PC-3 (cell line): ENCODE measurements at regions not wholly inside any gene's neighbourhood (a gene's known extent, or its start where the extent isn't known, plus 50 kb on each side); places are given as distances from the start of the nearest gene placed in this dataset.

Source experiments
- ATAC-seq: fragments of 200-7000 bp; cut with Tn5 transposase; 2 replicates; pipeline ENCODE4 v1.9.1; 2020; ENCODE audit warnings: mild to moderate bottlenecking, moderate library complexity
- BruUV-seq: library from RNA; stranded (reverse); fragments of 400-500 nt; replicated peaks from 2 replicates; lab custom pipeline; 2021; lab: Mats Ljungman, UMichigan
- CTCF ChIA-PET: fragments of 300-600 bp; sonication (Branson Sonifier 250); formaldehyde crosslinking; loops from one replicate; lab custom pipeline; 2022; ENCODE audit warnings: antibody characterized with exemption; lab: Charles Lee
- POLR2A ChIA-PET: fragments of 300-600 bp; sonication (Branson Sonifier 250); formaldehyde crosslinking; loops from one replicate; lab custom pipeline; 2022; ENCODE audit warnings: antibody characterized with exemption; ENCODE audit not compliant: unreplicated experiment; lab: Charles Lee
- DNase-seq: peaks from one replicate; pipeline ENCODE4 v3.0.0-alpha.2; 2015
- H2AFZ ChIP-seq: fragments of 300-600 bp; sonication (generic); 2 replicates; pipeline ENCODE4 v1.6.0; 2016; ENCODE audit warnings: antibody characterized with exemption, low read length
- H3F3A ChIP-seq: fragments of 300-600 bp; sonication (generic); one replicate; pipeline ENCODE4 v1.6.0; 2017; ENCODE audit warnings: antibody characterized with exemption, low read length, control low read depth, mild to moderate bottlenecking; ENCODE audit not compliant: unreplicated experiment
- H3K27ac ChIP-seq: fragments of 300-600 bp; sonication (generic); 2 replicates; pipeline ENCODE4 v1.5.1; 2016; ENCODE audit warnings: mild to moderate bottlenecking, low read length
- H3K27me3 ChIP-seq: fragments of 300-600 bp; sonication (generic); 2 replicates; pipeline ENCODE4 v1.6.1; 2016; ENCODE audit warnings: low read length, mixed read lengths
- H3K36me3 ChIP-seq: fragments of 300-600 bp; sonication (generic); 2 replicates; pipeline ENCODE4 v1.6.1; 2016; ENCODE audit warnings: low read depth, mixed run types, low read length, mixed read lengths
- H3K4me1 ChIP-seq: fragments of 300-600 bp; sonication (generic); 2 replicates; pipeline ENCODE4 v1.5.1; 2016; ENCODE audit warnings: low read length; ENCODE audit not compliant: insufficient read depth
- H3K4me2 ChIP-seq: fragments of 300-600 bp; sonication (generic); 2 replicates; pipeline ENCODE4 v1.6.0; 2016; ENCODE audit warnings: low read length
- H3K4me3 ChIP-seq: fragments of 300-600 bp; sonication (generic); 2 replicates; pipeline ENCODE4 v1.5.1; 2016; ENCODE audit warnings: mild to moderate bottlenecking, low read length, mixed read lengths
- H3K79me2 ChIP-seq: fragments of 300-600 bp; sonication (generic); 2 replicates; pipeline ENCODE4 v1.6.1; 2017; ENCODE audit warnings: low read length, mixed read lengths
- H3K9ac ChIP-seq: fragments of 300-600 bp; sonication (generic); 2 replicates; pipeline ENCODE4 v1.6.0; 2016; ENCODE audit warnings: mild to moderate bottlenecking, low read length
- H3K9me2 ChIP-seq: fragments of 300-600 bp; sonication (generic); replicated peaks from 2 replicates; pipeline ENCODE4 v1.6.1; 2016; ENCODE audit warnings: mixed run types, low read length, mixed read lengths
- H3K9me3 ChIP-seq: fragments of 300-600 bp; sonication (generic); 2 replicates; pipeline ENCODE4 v1.6.1; 2016; ENCODE audit warnings: low read length, mixed read lengths
- H4K20me1 ChIP-seq: fragments of 300-600 bp; sonication (generic); 2 replicates; pipeline ENCODE4 v1.6.1; 2016; ENCODE audit warnings: low read length, mixed read lengths
- EZH2 ChIP-seq: fragments of 300-600 bp; sonication (generic); IDR thresholded peaks from one replicate; pipeline ENCODE4 v1.6.1; 2017; ENCODE audit warnings: antibody characterized with exemption, mild to moderate bottlenecking, low read length; ENCODE audit not compliant: unreplicated experiment
- EZH2phosphoT487 ChIP-seq: fragments of 300-600 bp; sonication (generic); IDR thresholded peaks from 2 replicates; pipeline ENCODE4 v1.6.1; 2018; ENCODE audit warnings: mild to moderate bottlenecking, antibody characterized with exemption, low read length, borderline replicate concordance
- intact Hi-C: fragments of 100-400 bp; cut with micrococcal nuclease; formaldehyde crosslinking; loops from 2 replicates; pipeline ENCODE4 v1.9.0; 2023
- TF ChIP-seq, protein P1 (sequence below): fragments of 300-600 bp; sonication (generic); conservative IDR thresholded peaks from 2 replicates; pipeline ENCODE4 v1.5.1; 2017; ENCODE audit warnings: antibody characterized with exemption, low read depth, mild to moderate bottlenecking, low read length

DNA sequence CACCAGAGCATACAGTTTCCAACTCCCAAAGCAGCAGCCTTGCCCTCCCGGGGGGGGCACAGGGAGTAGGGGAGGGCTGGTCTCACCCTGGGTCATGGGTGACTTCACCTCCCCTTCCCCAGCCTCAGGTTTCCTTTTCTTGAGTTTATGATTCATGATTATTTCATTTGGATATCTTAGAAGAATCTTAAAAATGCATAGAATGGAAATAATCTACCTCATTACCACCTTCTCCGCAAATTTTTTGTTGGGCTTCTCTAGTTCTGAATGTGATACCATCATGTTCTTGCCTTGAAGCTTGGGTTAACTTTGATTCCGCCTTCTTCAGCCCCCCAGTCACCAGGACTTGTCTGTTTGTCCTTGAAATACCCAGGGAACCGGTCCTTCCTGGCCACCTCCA is 148.8 kb upstream of the ROPN1 start:
- Histone ChIP-seq H3K4me1 (peaks cover 21% of the 10 kb centered on the region), H3K4me2 (no peak overlapping the region), H3K9me3 (no peaks in the 10 kb centered on the region), H3K27ac (no peak overlapping the region), H3F3A (no peaks in the 10 kb centered on the region), H4K20me1 (no peaks in the 10 kb centered on the region), H3K9me2 (no peaks in the 10 kb centered on the region), H3K79me2 (no peaks in the 10 kb centered on the region), H3K9ac (no peak overlapping the region), H3K27me3 (no peaks in the 10 kb centered on the region), H3K4me3 (no peak overlapping the region), H3K36me3 (no peaks in the 10 kb centered on the region), H2AFZ (no peak overlapping the region)
- POLR2A ChIA-PET = no interaction called here
- CTCF ChIA-PET = no interaction called here
- ATAC-seq (no peak), DNase-seq (peak; percentile 11)
- intact Hi-C loops = no loop called here
- BruUV-seq = no TSS peak
- TF ChIP-seq EZH2 = no peak
- TF ChIP-seq EZH2phosphoT487 = no peak
- TF ChIP-seq, protein P1, sequence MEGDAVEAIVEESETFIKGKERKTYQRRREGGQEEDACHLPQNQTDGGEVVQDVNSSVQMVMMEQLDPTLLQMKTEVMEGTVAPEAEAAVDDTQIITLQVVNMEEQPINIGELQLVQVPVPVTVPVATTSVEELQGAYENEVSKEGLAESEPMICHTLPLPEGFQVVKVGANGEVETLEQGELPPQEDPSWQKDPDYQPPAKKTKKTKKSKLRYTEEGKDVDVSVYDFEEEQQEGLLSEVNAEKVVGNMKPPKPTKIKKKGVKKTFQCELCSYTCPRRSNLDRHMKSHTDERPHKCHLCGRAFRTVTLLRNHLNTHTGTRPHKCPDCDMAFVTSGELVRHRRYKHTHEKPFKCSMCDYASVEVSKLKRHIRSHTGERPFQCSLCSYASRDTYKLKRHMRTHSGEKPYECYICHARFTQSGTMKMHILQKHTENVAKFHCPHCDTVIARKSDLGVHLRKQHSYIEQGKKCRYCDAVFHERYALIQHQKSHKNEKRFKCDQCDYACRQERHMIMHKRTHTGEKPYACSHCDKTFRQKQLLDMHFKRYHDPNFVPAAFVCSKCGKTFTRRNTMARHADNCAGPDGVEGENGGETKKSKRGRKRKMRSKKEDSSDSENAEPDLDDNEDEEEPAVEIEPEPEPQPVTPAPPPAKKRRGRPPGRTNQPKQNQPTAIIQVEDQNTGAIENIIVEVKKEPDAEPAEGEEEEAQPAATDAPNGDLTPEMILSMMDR = no peak

DNA sequence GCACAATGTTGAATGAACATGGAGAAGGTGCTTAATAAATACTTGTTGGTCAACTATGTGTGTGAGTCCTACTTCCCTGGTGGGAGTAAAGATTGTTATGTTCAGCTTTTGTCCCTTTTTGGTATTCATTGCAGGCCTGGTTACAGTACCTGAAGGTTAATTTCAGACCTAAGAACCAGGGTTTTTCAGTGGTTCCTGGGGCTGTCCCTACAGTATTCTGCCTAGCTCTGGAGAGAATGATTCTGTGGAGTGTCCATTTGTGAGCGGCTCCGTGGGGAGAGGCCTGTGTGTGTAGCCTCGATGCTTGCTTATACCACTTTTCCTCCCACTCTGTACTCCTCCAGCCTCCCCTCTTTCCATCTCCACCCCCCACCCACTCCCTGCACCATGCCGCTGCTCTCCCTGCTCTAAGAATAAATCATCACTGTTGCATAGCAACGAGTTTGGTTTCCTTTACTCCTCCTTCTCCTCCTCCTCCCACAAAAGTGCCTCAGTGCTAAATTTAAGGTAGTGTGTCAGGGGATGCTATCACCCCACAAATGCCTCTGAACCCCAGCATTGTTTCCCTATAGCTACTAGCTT is 150.6 kb upstream of the ROPN1 start:
- H3K79me2 ChIP-seq = no peaks in the 10 kb centered on the region
- H3K4me3 ChIP-seq = no peak overlapping the region
- ATAC-seq = no peak
- H3K9ac ChIP-seq = no peak overlapping the region
- BruUV-seq = no TSS peak
- TF ChIP-seq, protein P1 = no peak
- TF ChIP-seq EZH2phosphoT487 (no peak), EZH2 (no peak)
- no peaks in the 10 kb centered on the region for H3F3A ChIP-seq
- H3K27me3 ChIP-seq = no peaks in the 10 kb centered on the region
- DNase-seq = no peak
- H3K9me2 ChIP-seq = no peaks in the 10 kb centered on the region
- no peak overlapping the region for H3K4me2 ChIP-seq
- H3K9me3 ChIP-seq = no peaks in the 10 kb centered on the region
- H3K4me1 ChIP-seq = peaks cover 11% of the 10 kb centered on the region
- CTCF ChIA-PET = no interaction called here
- POLR2A ChIA-PET = no interaction called here
- H2AFZ ChIP-seq = no peak overlapping the region
- no peak overlapping the region for H3K27ac ChIP-seq
- intact Hi-C loops = no loop called here
- H4K20me1 ChIP-seq = no peaks in the 10 kb centered on the region
- no peaks in the 10 kb centered on the region for H3K36me3 ChIP-seq

DNA sequence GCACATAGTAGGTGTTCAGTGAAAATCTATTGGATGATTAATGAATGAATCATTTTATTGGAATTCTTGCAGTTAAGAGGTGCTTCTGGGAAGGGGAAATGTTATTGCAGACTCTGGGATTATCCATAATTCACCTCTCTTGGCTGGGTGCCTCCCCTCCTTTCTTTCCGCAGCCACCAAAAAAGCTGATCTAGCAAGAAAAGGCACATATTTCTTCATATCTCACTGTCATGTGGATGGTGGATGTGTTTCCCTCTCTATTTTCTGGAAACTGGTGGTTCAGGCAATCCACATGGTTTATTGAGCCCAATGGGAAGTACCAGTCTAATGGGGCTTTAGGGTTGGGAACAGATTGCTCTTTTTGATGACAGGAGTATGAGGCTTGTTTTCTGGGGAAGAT is 151.1 kb upstream of the ROPN1 start:
- Histone ChIP-seq H3K79me2 (no peaks in the 10 kb centered on the region), H3F3A (no peaks in the 10 kb centered on the region), H3K4me1 (peaks cover 8% of the 10 kb centered on the region; the same call in 1 of the 2 replicates), H3K27me3 (no peaks in the 10 kb centered on the region), H4K20me1 (no peaks in the 10 kb centered on the region), H2AFZ (no peak overlapping the region), H3K9ac (no peak overlapping the region), H3K27ac (no peak overlapping the region), H3K4me3 (no peak overlapping the region), H3K36me3 (no peaks in the 10 kb centered on the region), H3K4me2 (no peak overlapping the region), H3K9me3 (no peaks in the 10 kb centered on the region), H3K9me2 (no peaks in the 10 kb centered on the region)
- ChIA-PET POLR2A (no interaction called here), CTCF (no interaction called here)
- intact Hi-C loops = no loop called here
- no peak for DNase-seq
- BruUV-seq = no TSS peak
- ATAC-seq = no peak
- TF ChIP-seq EZH2phosphoT487 (no peak), EZH2 (no peak)
- TF ChIP-seq, protein P1 = no peak
